ENCODE measurements at regions not wholly inside any gene's neighbourhood (a gene's known extent, or its start where the extent isn't known, plus 50 kb on each side); places are given as distances from the start of the nearest gene placed in this dataset.

- no peak for DNase-seq
These were observed 66.4 kb upstream of the SORCS1 start for GRCh38 chr10:107230887-107231286.

DNA sequence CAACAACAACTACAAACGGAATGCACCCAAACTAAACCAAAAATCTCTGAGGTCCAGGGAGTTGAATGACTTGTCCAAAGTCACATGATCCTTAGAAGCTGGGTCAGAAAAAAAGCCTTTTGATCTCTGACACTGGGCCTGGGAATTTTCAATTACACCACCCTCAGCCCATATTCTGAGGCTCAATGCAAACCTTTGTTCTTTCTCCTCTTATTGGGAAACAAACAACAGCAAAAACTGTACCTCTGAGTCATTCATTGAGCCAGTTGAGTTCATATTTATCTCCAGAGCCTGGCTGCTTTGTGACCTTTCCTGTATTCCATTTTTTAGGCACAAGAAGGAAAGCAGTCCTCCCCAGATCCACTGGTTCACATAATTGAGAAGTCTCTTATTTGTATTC is 51.2 kb upstream of the SORCS1 start:
- no peak for DNase-seq
